ENCODE measurements at regions not wholly inside any gene's neighbourhood (a gene's known extent, or its start where the extent isn't known, plus 50 kb on each side); places are given as distances from the start of the nearest gene placed in this dataset.

DNA sequence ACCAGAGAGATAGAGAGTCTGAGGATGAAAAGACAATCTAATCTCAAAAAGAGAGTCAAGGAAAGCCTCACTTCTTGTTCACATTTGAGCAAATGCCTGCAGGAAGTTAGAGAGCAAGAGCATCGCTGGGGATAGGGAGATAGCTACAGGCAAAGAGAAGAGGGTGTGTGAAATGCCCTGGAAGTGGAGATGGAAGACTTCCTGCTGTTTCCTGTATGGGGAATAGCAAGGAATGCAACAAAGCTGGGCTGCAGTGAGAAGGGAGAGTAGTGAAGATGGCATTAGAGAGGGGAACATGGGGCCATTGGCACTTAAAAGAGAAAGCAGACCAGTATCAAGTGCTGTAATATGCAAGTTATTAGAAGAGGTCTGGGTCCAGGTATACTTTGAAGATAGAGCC, 488.6 kb downstream of the METTL4 start:
- DNase-seq = no peak

DNA sequence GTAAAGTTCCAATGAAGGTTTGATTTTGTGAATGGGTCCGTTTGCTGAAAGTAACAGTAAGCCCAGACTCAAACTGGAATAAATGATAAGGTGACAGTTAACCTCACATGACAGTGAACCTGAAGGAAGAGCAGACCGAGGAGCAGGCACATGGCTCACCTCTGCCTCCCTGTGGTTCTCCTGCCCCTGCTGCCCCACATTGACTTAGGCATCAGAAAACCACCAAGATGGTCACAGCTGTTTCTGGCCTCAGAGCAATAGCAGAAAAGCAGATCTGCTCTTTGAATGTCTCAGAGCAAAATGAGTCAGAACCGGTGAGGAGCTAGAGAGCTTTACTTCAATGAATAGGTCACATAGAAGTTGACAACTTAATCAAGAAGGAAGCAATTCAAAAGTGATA, 487.6 kb downstream of the METTL4 start:
- peak; percentile 7 for DNase-seq

DNA sequence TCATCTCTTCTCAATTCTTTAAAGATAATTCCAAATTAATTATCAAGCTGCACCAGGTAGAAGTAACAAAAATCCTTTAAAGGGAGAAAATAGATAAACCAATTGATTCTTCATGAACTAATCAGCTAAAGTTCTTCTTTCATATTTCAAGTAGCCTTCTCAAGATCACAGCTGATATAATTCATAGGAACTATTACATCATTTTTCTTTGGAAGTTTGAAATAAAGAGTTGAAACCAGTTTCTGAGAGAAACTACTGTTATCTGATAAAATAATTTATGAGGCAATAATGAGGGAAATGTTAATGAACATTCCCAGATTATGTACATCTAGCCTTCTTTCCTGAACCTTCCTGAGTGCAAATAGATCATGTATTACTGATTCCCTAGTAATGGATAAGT, 484.9 kb downstream of the METTL4 start:
- no peak for DNase-seq

DNA sequence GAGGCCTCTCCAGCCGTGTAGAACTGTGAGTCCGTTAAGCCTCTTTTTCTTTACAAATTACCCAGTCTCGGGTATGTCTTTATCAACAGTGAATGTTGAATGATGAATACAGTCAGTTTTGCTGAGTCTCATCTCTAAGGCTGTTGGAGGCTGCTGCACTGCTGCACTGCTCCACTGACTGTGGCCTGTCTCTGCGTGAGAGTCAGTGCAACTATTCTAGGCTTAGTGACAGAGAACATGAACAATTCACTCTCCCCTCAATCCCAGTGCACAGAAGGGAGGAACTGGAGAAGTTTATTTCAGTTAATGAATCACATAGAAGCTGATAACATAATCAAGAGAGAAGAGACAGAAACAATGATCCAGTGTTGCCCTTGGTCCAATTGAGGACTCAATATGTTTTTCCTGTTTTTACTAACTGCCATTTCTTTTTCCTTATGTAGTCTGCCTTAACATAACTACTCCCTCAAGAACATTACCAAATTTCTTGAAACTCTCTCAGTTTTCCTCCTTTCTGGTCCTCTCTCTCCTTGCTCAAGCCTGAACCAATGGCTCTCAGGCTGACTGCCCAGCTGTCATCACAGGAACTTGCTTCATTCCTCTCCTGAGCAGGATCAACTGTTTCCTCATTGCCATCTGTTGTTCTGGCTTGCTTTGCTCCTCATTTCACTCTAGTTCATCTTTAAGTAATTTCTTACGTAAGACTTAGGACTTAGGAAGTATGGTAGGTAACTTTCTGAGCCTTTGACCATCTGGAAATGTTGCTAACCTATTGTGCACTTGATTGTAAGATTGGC, 483.2 kb downstream of the METTL4 start:
- DNase-seq = no peak

DNA sequence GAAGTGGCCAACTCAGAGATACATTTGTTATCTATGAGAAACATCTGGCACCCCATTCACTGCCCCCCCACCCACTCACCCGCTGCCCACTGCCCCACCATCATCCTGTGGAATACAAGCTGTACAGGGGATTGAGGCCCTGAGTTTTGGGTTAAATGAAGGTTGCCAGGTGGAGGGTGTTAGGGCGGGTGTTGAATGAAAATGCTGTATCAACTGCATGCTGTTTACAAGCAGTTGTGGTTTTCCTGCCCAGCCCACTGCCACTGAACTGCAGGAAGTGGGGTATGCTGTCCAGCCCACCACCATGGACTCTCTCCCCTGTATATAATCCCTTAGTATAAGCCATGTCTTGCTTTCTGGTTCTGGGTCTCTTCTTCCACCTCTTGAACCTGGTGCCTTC, 481.9 kb downstream of the METTL4 start:
- no peak for DNase-seq

DNA sequence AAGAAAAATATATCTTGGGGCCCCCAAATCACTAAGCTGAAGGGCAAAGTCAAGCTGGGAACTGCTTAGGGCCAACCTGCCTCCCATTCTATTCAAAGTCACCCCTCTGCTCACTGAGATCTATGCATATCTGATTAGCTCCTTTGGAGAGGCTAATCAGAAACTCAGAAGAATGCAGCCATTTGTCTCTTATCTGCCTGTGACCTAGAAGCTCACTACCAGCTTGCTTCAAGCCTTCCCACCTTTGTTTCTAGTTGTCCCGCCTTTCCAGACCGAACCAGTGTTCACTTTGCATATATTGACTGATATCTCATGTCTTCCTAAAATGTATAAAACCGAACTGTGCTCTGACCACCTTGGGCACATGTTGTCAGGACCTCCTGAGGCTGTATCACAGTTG, 479.4 kb downstream of the METTL4 start:
- no peak for DNase-seq

DNA sequence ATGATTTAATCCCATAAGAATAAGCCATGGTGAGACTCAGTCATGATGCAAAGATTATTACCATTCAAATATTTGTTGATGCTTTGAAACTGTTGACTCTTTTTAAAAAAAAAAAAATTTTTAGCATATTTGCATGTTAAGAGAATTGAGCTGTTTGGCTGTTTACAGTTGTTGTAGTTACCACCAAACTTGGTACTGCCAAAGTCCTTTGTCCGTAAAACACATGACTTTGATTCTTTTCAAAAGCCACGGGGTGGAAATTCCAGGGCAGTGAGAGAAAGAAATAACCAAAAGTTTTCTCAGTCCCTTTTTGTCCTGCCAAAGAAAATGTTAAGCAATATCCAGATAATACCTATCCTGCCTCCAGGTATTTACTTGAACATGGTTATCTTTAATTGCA, 474.8 kb downstream of the METTL4 start:
- no peak for DNase-seq

DNA sequence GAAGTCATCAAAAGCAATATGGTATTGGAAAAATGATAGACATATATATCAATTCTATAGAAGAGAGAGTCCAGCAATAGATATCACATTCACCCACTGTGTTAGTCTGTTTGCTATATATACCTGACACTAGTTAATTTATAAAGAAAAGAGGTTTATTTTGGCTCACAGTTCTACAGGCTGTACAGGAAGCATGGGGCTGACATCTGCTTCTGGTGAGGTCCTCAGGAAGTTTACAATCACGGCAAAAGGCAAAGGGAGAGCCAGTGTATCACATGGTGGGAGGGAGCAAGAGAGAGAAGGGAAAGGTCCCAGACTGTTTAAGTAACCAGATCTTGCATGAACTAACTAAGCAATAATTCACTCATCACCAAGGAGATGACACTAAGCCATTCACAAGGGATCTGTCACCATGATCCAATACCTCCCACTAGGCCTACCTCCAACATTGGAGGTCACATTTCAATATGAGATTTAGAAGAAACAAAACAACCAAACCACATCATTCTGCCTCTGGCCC, 470.6 kb downstream of the METTL4 start:
- no peak for DNase-seq

DNA sequence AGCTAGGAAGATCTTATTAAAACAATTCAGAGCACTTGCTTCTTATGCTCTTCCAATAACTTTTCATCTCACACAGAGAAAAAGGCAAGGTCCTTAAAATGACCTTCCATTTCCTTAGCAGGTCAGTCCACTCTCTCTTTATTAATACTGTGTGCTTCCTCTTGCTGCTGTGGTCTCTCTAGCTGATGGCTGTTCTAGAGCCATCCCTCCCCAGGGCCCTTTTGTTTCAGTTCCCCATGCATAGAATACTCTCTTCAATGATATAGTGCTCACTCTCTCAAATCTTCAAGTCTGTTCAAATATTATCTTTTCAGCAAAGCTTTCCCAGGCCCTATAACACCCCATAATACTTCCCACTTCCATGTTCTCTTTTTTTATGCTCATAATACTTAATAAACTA, 469.3 kb downstream of the METTL4 start:
- DNase-seq = no peak

DNA sequence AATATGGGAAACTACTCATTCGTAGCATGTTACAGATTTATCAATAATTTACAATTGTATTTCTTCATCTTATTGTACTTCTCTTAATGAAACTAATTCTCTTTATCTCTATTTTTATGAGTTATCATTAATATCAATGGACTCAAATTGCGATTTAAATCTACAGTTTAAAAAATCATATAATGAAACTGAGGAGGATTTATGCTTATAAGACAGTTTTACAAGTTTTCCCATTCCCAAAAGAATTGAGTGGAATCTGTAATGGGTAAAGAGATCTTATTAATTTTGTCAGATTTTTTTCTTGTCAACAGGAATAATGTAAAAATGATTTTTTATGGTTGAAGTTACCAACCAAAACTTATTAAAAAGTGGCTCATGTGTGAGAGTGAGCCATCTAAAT, 468.0 kb downstream of the METTL4 start:
- DNase-seq = no peak

DNA sequence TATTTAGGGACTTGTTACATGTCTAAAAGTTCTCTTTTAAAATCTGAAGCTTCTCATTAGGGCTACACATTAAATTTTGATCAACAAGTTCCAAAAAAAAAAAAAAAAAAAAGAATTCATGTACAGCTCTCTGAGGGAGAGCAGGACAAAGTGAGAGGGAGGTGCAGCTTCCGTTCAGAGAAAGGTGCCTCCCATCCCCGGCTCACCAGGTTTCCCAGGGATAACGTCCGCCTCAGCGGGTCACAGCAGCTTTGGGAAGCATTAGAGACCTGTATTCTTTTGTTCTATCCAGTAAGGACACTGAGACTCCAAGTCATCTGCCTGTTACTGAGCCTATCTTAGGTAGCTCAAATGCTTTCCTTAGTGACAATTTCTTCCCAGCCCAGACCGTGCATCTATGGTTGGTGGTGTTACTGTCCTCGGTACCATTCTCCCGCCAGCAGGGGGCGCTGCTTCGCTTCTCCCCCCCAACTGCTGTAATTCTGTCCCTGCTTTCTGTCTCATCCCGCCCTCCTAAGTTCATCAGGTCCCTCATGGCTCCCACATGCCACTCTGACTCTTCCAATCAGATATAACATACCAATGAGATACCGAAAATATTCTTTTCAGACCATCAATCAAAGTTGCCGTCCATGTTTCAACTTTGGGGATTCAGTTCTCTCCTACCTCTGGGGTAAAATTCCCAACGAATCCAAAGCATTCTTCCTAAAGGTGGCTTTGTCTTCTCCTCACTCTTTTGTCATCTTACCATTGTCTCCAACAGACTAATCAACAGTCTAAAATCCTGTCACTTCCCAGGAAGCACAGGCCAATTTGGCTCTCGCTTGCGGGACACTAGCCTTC, 466.5 kb downstream of the METTL4 start:
- DNase-seq = peak; percentile 40

DNA sequence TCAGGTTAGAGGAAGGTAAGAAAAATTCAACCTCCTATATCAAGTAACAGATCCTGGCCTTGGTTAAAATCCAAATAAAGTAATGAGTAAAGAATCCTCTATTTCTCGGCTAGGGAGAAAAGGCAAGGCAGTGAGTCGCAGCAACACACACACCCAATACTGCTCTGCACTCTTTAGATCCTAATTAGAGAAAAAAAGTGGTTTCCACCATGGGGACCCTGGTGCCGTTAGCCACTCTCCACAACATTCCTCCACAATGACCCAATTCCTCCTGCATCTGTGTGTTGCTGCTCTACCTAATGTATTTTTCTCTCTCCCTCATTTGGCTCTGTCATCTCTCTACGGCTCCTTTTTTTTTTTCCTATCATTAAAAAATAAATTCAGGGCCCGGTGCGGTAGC, 462.7 kb downstream of the METTL4 start:
- DNase-seq = no peak

DNA sequence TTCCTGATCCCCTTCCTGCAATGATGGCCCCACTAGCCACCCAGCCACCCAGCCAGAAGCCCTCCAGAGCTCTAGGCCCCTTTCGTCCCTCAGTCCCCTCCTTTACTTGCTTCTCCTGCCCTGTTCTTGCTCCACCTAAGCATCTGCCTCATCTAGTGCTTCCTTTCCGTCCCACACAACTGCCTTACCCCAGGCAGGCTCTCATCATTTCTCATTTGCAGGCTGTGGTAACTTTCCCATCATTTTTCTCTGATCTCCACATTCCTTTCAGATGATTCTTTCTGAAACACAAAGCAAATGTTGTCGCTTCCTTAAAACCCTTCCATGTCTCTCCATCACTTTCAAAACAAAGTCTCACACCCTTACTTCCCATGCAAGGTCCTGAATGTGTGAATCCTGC, 459.8 kb downstream of the METTL4 start:
- DNase-seq = no peak

DNA sequence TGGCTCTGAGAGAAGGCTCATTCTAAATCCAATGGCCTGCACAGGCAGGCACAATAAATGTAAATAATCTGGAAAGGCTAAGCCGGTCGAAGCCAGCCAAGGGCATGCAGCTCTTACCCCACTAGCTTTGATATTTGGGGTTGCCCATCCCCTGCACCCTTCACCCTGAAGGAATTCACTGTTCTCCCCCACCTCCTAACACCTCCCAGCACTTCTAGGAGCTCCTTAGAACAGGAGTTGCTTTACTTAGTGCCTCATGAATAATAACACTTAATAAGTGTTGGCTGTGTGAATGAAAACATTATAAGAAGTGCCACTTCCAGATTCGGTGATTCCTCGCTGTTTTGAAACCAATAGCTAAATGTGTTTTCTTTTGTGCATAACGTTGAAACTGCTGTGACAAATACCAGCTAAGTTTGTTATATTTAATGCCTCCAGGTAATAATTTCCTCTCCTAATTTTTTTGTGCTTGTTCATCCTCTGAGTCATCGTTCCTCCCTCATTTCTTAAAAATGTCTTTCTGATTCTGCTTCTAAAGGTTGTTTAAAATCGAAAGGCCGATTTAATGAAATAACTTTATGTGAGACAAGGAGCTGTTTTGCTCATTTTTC, 458.8 kb downstream of the METTL4 start:
- DNase-seq = no peak

DNA sequence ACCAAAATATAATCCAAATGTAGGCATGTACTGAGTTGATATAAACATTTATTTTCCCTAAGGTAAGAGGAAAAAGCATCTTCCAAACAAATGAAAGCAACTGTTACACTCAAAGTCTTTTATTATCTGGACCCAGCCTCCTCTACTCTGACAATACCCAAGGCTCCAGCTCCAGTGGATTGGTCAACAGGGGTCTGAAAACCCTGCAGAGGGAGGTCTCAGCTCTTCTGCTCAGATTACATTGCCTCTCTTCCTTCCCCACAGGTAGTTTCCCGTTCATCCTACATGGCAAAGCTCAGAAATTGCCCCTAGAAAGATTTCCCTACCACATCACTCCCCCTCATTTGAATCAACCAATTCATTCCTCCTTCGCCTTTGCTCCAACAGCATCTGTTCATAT, 457.0 kb downstream of the METTL4 start:
- no peak for DNase-seq

DNA sequence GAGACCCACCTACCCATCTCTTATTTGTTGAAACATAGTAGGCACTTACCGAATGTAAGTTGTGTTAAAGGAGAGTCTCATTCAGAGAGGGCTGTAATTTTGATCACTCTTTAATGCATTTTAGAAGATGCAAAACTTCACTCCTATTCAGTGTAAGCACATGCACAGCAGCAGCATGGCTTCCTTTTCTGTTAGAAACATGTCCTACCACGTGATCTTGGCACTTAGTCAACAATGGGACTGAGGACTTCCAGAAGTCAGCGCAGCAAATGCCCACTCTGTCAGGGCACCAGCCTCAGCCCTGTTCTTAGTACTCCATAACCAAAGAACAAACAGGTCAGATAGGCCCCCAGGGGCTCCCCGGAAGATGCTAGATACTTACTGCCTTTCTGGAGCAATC, 456.5 kb downstream of the METTL4 start:
- DNase-seq = no peak

DNA sequence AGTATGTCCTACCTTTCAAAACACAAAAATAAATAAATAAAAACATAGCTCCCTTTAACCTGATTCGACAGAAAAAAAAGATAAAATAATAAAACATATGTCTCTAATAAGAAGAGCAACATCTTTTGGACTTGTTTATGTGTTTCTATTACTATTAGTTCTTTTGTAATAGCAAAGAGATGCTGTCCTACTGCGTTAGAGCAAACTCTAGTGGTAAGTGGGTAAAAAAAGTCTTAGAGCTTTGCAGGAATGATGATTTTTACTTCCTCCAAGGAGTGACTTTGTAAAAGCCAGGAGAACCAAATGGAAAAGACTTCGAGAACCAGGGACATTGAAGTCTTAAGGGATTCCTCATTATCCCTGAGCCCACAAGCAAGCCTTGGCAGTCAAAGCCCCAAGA, 450.1 kb downstream of the METTL4 start:
- no peak for DNase-seq

DNA sequence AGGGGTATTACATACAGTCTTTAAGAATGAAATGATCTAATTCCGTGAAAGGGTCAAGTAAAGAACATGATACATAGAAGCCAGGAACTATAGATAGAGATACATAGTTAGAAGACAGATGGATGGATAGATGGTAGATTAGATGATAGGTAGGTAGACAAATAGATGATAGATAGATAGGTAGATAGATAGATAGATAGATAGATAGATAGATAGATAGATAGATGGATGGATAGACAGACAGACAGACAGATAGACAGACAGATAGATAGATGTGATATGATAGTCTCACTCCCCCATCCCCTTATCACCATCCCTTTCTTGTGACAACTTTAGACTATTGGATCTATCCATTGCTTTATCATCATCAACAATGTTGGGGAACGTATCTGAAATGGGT, 448.2 kb downstream of the METTL4 start:
- DNase-seq = no peak

DNA sequence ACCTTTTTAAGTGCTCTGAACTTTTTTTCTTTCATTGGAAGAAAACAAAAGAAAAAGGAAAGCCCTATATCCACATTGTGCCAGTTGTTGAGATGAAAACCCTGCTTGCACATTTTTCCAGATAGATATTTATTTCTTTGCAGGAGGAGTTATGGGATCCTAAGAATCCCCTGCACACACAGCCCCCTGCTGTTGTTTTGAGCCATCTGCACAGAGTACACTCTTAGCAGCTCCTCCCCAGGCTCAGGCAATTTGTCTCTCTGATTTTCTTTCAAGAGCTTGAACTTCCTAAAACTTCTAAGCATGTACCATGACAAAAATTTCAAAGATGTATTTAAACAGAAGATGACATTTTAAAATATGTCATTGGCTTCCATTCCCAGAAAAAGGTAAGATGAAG, 436.9 kb downstream of the METTL4 start:
- DNase-seq = no peak

DNA sequence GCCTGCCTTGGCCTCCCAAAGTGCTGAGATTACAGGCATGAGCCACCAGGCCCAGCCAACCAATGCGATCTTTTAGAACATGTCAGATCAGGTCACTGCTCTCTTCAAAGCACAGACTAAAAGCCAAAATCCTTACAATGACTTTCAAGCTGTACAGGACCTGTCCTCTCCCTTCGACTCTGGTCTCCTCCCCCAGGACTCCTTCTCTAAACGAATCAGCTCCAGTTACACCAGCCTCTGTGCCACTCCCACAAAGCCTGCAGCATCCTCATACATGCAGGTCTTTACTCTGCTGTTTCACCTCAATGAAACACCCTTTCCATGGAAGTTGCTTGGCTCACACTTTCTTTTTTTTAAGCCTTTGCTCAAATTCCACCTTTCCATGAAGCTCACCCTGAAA, 436.0 kb downstream of the METTL4 start:
- DNase-seq = no peak

DNA sequence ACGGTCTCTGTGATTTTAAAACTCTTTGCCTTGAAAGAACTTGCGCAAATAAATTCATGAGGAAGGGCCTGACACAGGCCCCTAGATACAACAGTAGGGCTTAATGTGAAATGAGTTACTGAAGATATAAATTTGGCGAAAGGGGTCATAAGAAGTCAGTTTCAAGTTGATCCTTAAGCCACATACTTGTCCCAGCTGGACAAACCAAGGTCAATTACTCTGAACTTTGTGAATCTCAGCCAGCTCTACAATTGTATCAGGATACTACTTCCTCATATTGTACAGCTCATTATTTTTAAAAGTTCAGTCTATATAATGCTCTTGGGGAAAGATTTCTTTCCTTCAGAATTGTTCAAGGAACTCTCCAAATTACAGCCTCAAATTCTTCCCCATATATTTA, 432.8 kb downstream of the METTL4 start:
- no peak for DNase-seq

DNA sequence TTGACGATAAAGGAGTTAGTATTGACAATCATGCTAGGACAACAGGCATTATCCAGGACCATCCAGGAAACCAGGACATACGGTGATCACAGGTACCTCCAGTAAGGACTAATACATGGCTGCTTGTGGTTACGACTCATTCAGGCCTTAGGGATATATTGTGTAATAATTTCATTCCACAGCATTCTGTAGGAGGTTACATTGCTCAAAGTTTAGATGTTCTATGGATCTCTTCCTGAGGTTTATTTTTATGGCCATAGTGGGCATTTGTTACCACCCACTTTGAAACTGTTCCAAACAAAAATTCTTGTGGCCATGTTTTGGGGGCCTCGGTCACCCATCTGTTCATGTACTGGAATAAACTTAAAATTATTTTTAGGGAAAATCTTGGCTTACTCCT, 431.6 kb downstream of the METTL4 start:
- no peak for DNase-seq

DNA sequence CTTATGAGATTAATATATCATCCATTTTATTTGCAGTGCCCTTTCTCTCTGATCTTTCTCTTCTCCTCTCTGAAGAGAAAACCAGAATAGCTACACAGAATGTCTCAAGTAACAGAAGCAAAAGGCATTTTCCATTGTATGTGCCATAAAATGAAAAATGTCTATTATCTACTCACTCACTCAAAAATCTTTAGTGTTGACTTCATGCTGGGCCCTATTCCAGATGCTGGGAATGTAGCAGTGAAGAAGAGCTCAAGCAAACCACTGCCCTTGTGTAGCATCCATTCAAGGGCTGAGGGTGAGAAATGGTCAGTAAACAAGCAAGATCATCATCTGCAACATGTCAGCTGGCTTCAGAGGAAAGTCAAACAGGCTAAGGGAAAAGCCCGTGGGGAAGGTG, 427.7 kb downstream of the METTL4 start:
- no peak for DNase-seq

DNA sequence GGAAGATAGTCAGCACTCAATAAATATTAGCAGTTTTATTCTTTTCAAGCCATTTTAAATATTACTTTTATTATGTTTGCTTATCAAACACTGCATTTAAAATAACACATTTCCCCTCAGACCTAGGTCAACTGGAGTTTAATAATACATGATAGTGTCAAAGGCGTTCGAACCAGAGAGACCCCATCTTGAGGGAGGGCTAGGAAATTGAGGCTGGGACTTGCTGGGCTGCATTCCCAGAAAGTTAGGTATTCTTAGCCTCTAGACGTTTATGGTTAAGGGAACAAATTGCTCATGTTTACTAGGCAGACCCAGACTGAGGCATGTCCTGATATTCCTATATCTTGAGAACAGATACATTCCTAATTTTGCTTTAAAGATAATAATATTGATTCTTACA, 426.5 kb downstream of the METTL4 start:
- no peak for DNase-seq
